Stimulated activated CD4-positive, alpha-beta T cell treated with anti-CD3 and anti-CD28 coated beads, Interleukin-2, amount 100 ng/mL, for 4 hours (primary cell): ENCODE measurements at regions not wholly inside any gene's neighbourhood (a gene's known extent, or its start where the extent isn't known, plus 50 kb on each side); places are given as distances from the start of the nearest gene placed in this dataset.

Experiments used
- DNase-seq: peaks from one replicate; pipeline ENCODE4 v3.0.0-alpha.2; 2020; ENCODE audit warnings: low read depth

GRCh38 chr12:91920741-91921140, 224.9 kb downstream of the BTG1 start:
- no peak for DNase-seq

GRCh38 chr12:91920276-91920675, 225.4 kb downstream of the BTG1 start:
- DNase-seq = no peak

DNA sequence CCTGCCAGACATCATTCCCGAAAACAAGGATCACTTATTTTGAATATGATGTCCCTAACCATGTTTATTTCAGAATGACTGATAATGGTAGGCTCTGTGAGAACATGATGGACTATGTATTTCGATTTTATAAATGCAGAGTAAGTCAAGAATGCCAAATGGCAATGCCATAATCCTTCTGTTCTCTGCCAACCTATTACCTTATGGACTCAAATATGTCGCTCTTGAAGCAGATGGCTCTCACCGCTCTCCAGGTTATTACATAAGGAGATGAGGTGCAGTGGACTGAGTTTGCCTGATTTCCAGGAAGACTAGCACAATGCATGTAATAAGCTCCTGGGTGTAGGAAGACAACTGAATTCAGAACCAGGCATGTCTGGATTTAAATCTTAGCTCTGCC, 227.2 kb downstream of the BTG1 start:
- DNase-seq = no peak

DNA sequence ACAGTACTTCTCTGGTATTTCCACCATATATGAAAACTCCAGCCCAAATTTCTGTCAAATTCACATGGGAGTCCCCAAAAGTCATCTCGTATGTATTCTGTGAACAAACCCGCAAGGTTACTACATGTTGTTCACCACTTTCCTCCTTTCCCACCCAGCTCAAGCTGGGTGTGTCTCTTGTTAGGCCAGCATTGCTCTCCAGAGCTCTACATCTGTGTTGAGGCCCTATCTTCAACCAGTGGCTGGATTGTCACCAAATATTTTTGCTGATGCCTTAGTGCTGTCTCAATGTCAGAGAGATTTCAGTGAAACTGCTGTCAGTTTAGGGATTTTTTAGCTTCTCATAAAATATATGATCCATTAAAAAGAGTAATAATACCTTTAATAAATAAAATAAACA, 230.9 kb downstream of the BTG1 start:
- no peak for DNase-seq

DNA sequence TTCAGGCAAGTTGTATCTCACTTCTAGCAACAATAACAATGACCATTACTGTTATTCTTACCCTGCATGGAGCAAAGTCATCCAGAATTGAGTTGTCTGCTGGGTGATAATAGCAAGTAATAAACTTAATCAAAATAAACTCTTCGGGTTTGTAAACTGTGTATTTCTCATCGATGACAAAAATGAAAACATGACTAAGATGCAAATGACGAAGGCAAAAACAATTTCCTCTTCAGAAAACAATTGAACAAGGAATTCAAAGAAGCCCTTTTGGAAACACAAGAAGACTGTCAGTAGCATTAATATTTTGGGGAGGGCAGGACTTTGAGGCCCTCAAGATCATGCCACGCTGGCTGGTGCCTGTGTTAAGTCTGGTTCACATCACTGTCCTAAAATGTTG, 232.0 kb downstream of the BTG1 start:
- no peak for DNase-seq

DNA sequence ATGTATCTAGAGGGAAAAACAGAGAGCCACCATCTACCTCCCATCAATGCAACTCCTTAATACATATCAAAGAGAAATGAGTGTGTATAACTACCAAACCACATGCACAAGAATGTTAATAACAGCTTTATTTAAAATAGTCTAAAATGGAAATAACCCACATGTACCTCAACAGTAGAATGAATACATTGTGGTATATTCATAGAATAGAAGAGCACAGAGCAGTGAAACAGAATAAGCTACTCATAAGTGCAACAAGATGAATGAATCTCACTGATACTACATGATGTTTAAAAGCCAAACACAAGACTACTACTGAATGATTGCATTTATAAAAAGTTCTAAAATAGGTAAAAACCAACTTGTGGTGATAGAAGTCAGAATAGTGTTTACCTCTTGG, 232.5 kb downstream of the BTG1 start:
- DNase-seq = no peak

DNA sequence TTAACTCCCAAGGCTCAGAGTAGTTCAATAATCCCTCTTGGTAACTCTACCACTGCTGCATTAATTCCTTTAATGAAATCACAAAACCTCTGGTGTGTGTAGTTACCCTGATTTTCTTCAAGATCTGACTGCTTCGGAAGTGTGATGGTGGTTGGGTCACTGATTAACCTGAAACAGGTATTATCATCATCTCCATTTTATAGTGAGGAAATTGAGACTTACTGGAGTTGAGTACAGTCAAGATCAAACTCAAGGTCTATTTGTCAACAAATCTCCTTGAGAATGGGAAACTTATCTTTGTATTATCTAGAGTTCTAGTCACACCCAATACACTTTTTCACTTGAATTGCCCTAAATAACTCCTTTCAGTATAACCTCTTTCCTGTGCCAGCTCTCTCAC, 233.5 kb downstream of the BTG1 start:
- no peak for DNase-seq

GRCh38 chr12:91910871-91911388, 234.7 kb downstream of the BTG1 start:
- DNase-seq = no peak

DNA sequence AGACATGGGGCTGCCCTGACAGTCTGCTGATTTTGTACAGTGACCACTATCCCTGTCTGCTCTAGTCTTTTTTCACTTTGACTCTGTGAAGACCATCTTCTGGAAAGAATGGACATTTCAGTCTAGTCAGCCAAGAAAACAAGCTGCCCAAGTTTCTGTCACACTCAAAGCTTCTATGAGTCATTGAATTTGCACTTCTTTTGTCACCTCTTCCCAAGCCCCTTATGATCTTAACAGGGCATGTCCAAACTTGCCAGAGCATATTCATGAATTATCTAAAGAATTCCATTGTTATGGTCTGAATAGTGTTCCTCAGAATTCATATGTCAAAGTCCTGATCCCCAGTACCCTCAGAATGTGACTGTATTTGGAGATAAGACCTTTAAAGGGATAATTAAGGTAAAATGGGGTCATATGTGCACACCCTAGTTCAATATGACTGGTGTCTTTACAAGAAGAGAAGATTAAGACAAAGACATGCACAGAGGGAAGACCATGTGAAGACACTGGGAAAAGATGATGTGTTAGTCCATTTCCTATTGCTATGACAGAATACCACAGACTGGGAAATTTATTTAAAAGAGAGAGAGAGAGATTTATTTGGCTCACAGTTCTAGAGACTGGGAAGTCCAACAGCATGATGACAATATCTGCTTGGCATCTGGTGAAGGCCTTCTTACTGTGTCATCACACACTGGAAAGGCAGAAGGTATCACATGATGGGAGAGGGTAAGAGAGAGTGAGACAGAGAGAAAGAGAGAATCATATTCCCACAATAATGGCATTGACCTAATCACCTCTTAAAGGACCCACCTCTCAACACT, 242.6 kb downstream of the BTG1 start:
- DNase-seq = no peak

- no peak for DNase-seq
These were observed 244.1 kb downstream of the BTG1 start for GRCh38 chr12:91901381-91902074.

- DNase-seq = no peak
These were observed 244.7 kb downstream of the BTG1 start for GRCh38 chr12:91900971-91901370.

GRCh38 chr12:91899056-91899455, 246.6 kb downstream of the BTG1 start:
- no peak for DNase-seq

- no peak for DNase-seq
These were observed 248.6 kb downstream of the BTG1 start for GRCh38 chr12:91897025-91897515.

- no peak for DNase-seq
These were observed 249.2 kb downstream of the BTG1 start for GRCh38 chr12:91896286-91897024.

DNA sequence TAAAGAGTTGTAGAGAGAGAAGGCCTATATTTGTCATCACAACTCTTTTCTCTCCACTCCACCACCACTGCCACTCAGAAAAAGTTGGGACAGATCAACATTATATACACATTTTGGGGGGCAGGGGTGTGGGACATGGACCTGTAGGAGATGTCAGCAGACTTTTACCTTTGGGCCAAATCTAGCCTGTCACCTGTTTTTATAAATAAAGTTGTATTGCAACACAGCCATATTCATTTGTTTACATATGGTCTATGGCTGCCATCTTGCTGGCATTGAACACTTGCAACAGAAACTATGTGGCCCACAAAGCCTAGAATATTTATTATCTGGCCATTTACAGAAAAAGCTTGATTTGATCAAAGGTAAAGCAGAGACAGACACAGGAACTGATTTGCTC, 250.7 kb downstream of the BTG1 start:
- DNase-seq = no peak

GRCh38 chr12:91893476-91893875, 252.2 kb downstream of the BTG1 start:
- DNase-seq = no peak

DNA sequence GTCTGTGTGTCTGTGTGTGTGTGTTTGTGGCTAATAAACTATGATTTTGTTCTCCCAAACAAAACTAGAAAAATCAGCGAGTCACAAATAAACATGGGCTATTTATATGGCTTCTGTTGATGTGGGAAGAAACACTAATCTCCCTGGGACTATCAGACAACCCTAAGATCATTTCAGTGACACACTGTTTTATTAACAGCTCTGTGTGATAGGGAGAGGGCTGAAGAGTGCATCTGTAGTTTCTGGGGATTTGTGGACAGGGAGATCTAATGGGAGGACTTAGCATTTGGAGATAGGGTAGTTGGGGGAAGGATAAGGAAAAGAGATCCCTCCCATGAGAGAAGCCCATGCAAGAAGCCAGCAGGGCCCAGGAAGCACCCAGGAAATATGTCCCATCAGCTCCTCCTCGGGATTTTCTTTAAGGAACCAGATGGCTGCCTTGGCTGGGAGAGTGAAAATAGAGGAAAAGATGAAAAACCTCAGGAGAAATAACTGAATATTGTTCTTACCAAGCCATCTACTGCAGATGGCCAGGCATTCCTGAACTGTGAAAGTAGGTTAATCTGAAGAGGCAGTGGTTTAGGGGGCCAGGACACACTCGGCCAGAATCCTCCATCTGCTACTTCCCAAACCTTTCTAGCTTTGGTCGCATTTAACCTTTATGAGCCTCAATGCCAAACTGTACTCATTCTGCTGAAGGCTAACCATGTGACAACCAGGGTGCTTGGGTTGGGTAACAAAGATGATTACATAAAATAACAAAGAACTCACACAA, 253.4 kb downstream of the BTG1 start:
- no peak for DNase-seq

GRCh38 chr12:91890742-91891141, 254.9 kb downstream of the BTG1 start:
- DNase-seq = no peak

GRCh38 chr12:91889910-91890309, 255.7 kb downstream of the BTG1 start:
- DNase-seq = no peak

- DNase-seq = no peak
These were observed 256.6 kb downstream of the BTG1 start for GRCh38 chr12:91889059-91889458.

GRCh38 chr12:91887957-91888356, 257.7 kb downstream of the BTG1 start:
- no peak for DNase-seq
